GM18499 (cell line): ENCODE measurements at regions not wholly inside any gene's neighbourhood (a gene's known extent, or its start where the extent isn't known, plus 50 kb on each side); places are given as distances from the start of the nearest gene placed in this dataset.

Experiments
- ATAC-seq: cut with Tn5 transposase; IDR thresholded peaks from one replicate; pipeline ENCODE4 v1.9.1; 2021; ENCODE audit warnings: moderate number of reproducible peaks; ENCODE audit not compliant: insufficient read depth, unreplicated experiment

- no peak for ATAC-seq
Measured at GRCh38 chr1:239322369-239322768, 64.0 kb upstream of the CHRM3 start.

DNA sequence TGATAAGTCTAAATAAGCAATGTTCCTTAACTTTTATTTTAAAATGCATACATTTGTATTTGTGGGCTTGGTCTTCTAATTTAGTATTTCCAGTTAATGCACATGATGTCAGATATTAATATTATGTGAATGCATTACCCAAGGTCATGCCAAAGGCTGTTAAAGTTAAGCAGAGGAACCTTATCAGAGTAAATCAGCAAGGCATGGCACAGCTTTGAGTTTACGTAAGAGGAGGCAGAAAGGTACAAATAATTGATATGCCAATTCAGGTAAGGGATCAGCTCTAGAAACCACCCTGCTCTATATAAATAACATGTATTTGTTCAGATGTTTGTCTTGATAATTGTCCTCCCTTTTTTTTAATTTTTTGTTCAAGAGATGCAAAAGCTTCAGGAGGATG is 64.5 kb upstream of the CHRM3 start:
- no peak for ATAC-seq

GRCh38 chr1:239317948-239318347 is 68.4 kb upstream of the CHRM3 start:
- ATAC-seq, result no peak

DNA sequence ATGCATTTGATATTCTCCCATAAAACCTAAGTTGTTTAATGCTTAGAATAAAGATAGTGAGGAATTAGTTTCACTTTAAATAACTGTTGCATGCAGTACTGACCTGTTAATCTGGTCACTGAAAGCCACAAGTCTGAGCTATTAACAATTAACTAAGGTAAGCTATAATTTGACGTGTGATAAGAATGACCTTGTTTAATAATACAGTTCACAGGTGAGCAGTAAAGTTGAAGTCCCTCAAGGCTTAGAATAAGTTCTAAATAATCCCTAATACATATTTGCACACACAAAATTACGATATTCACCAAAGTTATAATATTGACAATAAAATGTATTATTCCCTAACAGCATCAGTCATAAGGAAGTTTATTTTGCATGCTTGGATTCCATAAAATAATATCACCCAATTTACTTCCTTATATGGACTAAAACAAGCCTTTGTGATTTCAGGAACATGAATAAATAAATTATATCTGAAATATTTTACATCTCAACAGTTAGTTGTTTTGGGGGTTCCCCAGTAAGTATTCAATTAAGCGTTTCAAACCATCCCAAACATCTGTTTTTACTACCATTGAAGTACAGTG is 70.6 kb upstream of the CHRM3 start:
- no peak for ATAC-seq

DNA sequence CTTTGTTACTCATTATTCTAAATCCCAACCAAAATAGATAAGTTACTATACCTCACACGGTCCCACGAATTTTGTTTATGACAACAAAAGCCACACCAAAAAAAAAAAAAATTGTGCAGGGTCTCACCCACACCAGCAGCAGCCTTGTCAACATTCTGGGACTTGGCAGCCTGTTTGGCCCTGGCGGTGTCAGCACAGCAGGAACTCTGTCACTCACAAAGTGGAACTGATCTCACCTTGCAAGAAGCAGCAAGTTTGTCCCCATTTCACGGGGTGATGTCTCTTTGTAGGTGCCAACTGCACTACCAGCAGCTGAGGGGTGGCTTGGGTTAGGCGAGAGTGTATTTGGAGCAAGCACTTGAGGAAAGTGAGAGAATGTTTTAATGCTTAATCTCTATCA is 75.0 kb upstream of the CHRM3 start:
- ATAC-seq, result no peak

DNA sequence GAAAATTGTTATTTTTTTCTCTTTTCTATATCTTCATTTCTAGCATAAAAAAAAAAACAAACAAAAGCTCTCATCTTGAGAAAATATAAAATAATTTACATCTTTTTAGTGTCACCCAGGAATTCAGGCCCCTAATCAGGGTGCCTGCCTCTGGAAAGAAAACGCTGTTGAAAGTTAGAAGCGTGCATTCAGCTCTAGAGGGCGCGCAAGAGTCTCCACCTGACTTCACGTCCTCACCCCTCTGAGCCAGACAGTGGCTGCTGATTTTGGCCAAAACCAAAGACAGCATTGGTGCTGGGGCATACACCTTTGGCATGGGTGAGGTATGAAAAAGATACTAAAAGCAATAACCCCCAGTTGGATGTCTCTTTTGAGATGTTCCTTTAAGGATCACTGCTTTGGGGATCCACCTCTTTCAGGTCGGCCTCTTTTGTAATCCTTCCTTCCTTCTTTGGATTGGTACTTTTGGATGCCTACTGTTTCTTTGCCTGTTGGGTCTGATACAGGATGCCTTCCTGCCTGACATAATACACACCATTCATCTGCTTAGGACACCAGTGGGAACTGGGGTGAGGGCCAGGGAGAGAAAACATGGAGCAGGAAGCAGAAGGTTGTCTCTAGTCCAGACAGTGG is 77.6 kb upstream of the CHRM3 start:
- ATAC-seq, result no peak

DNA sequence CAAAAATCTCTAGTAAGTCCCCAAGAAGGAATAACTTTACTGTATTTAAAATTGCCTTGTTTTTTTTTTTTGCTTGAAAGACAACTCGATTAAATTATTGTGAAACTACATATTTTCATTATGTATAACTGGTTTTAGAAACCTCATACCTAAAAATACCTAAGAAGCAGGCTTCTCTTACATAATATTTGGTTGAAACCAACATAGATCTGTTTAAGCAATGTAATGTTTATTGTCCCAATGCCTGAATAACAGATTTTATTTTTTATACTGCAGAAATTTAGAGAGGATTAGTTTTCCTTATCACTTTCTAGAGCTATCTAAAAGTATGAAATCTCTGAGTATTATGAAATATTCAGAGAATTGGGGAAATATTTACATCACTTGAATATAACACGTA is 78.5 kb upstream of the CHRM3 start:
- ATAC-seq, result no peak

DNA sequence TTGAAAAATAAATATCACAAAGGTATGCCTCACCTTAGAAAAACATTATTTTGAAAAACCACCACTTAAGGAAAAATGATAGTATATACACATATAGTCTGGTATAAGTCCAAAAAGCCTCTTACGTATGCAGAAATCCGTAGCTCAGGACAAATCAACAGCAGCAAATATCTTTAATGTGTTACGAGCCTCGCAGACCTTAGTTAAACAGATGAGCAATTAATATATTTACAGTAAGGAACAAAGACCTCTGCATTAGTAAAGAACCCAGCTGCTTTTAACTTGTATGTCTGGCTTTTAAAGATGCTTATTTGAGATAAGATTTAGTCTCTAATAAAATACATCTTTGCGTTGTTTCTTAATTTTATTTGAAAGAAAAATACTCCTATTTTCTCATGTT is 79.9 kb upstream of the CHRM3 start:
- ATAC-seq, result no peak

DNA sequence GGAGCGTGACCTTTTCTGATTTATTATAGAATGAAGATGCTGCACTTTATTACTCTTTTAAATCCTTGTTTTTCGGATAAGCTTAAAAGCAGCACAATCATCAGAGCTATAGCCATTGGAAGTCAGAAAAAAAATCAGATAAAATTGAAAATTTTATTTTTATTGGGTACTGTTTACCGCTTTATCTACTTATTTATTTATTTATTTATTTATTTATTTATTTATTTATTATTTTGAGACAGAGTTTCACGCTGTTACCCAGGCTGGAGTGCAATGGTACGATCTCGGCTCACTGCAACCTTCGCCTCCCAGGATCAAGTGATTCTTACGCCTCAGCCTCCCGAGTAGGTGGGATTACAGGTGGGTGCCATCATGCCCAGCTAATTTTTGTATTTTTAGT is 83.1 kb upstream of the CHRM3 start:
- ATAC-seq, result no peak

DNA sequence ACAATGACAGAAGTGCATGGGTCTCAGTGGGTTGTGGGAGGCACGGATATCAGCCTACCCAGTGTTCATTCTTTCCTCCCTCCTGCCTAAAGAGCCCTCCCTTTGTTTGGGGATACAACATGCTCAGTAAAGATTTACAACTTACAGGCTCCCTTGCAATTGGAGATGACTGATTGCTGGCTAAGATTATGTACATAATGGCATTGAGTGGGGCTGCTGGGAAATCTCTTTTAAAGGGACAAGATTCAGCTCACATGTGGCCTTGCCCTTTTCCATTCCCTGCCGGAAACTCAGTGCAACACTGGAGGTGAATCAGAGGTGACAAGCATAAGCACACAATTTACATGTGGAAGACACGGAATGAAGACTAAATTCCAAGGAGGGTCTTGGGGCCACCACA is 83.7 kb upstream of the CHRM3 start:
- ATAC-seq, result no peak

- ATAC-seq, result no peak
Measured at GRCh38 chr1:239301251-239301650, 85.1 kb upstream of the CHRM3 start.

DNA sequence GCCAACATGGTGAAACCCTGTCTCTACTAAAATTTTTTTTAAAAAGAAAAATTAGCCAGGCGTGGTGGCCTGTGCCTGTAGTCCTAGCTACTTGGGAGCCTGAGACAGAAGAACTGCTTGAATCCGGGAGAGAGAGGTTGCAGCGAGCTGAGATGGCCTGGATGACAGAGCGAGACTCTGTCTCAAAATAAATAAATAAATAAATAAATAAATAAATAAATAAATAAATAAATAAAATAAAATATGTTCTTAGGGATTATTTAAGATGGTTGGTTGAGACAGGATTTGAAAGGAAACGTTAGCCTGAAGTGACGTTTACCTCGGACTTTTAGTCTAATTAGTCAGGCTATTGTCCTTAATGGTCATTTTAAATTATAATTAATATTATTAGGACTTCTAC is 88.5 kb upstream of the CHRM3 start:
- ATAC-seq, result no peak

- ATAC-seq, result no peak
Measured at GRCh38 chr1:239293350-239294110, 92.8 kb upstream of the CHRM3 start.

GRCh38 chr1:239288820-239289554 is 97.4 kb upstream of the CHRM3 start:
- ATAC-seq, result no peak

DNA sequence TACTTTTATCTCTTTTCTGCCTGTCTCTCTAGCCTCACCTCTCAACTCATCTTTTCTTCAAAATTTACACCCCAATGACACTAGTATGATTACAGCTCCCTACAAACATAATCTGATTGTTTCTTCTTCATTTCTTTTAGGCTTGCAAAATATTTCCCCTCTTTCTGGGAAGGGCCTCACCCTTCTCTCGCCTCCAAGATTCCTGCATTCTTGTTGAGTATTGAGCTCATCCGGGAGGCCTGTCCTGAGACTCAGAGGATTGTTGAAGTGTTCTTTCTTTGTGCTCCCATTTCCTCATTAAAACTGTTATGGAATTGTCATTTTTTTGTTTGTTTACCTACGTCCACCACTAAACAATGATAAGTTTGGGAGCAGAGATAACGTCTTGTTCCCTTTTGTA is 99.1 kb upstream of the CHRM3 start:
- no peak for ATAC-seq

DNA sequence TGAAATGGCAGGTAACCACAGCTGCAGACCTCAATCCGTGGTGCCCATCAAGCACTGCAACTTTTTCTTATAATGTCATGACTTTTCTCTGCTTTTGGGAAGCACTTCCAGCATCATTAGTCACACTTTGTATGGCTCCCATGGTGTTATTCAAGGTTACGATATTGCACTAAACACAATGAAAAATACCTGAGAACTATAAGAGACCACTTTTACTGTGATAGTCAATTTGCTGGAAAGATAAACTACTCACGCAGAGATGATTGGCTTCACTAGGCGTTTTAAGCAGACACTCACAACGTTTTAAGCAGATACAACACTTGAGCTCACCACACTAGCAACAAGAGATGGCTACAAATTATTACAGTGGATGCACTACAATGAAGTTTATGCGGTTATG is 103.2 kb upstream of the CHRM3 start:
- no peak for ATAC-seq

- ATAC-seq, result no peak
Measured at GRCh38 chr1:239282411-239282810, 104.0 kb upstream of the CHRM3 start.

- no peak for ATAC-seq
Measured at GRCh38 chr1:239276051-239276450, 110.3 kb upstream of the CHRM3 start.

GRCh38 chr1:239274242-239274830 is 112.0 kb upstream of the CHRM3 start:
- no peak for ATAC-seq

GRCh38 chr1:239270509-239270908 is 115.9 kb upstream of the CHRM3 start:
- ATAC-seq, result no peak

DNA sequence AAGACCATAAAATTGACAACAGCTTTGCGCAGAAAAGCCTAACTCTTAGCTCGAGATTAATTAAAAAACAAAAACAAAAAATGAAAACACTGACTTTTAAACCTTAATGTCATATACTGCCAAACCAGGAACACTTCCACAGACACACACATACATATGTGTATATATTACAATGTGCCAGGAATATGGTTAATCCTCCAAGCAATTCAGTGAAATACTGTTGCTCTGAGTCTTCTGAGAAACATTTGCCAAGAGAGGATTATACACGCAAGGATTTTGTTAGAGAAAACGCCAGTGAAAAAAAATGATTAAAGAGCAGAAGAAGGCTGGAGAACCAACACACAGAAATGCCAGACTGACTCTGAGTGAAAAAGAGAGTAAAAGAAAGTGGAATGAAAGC is 116.7 kb upstream of the CHRM3 start:
- ATAC-seq, result no peak
